ENCODE measurements at regions not wholly inside any gene's neighbourhood (a gene's known extent, or its start where the extent isn't known, plus 50 kb on each side); places are given as distances from the start of the nearest gene placed in this dataset.

- no peaks in the 10 kb centered on the region for H3K79me2 ChIP-seq (replicated peaks; ENCODE audit: insufficient read depth)
- no peak for DNase-seq (ENCODE audit: low spot score)
- H3K4me2 ChIP-seq = no peak overlapping the region
- H3K27me3 ChIP-seq (ENCODE audit: insufficient read depth) = no peaks in the 10 kb centered on the region
- no peak overlapping the region for H3K4me3 ChIP-seq
- ATAC-seq = no peak
- H3K4me1 ChIP-seq (ENCODE audit: insufficient read depth) = no peaks in the 10 kb centered on the region
- Mint-ChIP-seq H3K4me3 (no peak overlapping the region), H3K27ac (no peak overlapping the region), H3K27me3 (ENCODE audit: insufficient read depth, low read depth, poor library complexity) (no peaks in the 10 kb centered on the region), H3K36me3 (ENCODE audit: low read depth) (no peaks in the 10 kb centered on the region), H3K4me1 (no peaks in the 10 kb centered on the region), H3K9me3 (no peaks in the 10 kb centered on the region)
- no peak overlapping the region for H2AFZ ChIP-seq
- TF ChIP-seq ETS1 (IDR thresholded peaks at IDR 0.05) (no peak), CREB1 (CRISPR knock-in tag; IDR thresholded peaks at IDR 0.05; ENCODE audit: low read depth) (no peak), JUNB (IDR thresholded peaks at IDR 0.05; ENCODE audit: unreplicated experiment) (no peak), EZH2phosphoT487 (IDR thresholded peaks at IDR 0.05; ENCODE audit: unreplicated experiment) (no peak), CTCF (conservative IDR thresholded peaks at IDR 0.05; ENCODE audit: low read depth in 2 of 2) (no peak), ZNF462 (CRISPR knock-in tag; IDR thresholded peaks at IDR 0.05) (no peak), POLR2AphosphoS5 (IDR thresholded peaks at IDR 0.05; ENCODE audit: low read depth) (no peak), NANOG (IDR thresholded peaks at IDR 0.05; ENCODE audit: borderline replicate concordance) (no peak), ZNF331 (CRISPR knock-in tag; IDR thresholded peaks at IDR 0.05; ENCODE audit: low read depth) (no peak), ZNF114 (CRISPR knock-in tag; IDR thresholded peaks at IDR 0.05) (no peak), REST (IDR thresholded peaks at IDR 0.05; ENCODE audit: unreplicated experiment) (no peak)
- H3K9me2 ChIP-seq (ENCODE audit: insufficient read depth) = no peaks in the 10 kb centered on the region
- H4K20me1 ChIP-seq (replicated peaks; ENCODE audit: insufficient read depth) = no peaks in the 10 kb centered on the region
- no peak overlapping the region for H3K27ac ChIP-seq (ENCODE audit: low read depth)
- H3K36me3 ChIP-seq (ENCODE audit: insufficient read depth) = no peaks in the 10 kb centered on the region
- H3F3A ChIP-seq (replicated peaks; ENCODE audit: low read depth) = no peaks in the 10 kb centered on the region
These were observed 63.1 kb downstream of the NIBAN1 start for GRCh38 chr1:184911103-184911745.
